GM12878 (cell line): ENCODE measurements at regions not wholly inside any gene's neighbourhood (a gene's known extent, or its start where the extent isn't known, plus 50 kb on each side); places are given as distances from the start of the nearest gene placed in this dataset.

Experiments
- RAD21 ChIP-seq: IDR thresholded peaks from 2 replicates; pipeline ENCODE4 v1.6.1; 2011; ENCODE audit warnings: mild to moderate bottlenecking, low read depth, low read length, moderate library complexity; ENCODE audit not compliant: insufficient read depth
- TAF1 ChIP-seq: IDR thresholded peaks from 2 replicates; pipeline ENCODE4 v1.6.1; 2011; ENCODE audit warnings: mild to moderate bottlenecking, low read depth, low read length, borderline replicate concordance

- TF ChIP-seq RAD21 (no peak), TAF1 (no peak)
These were observed 66.7 kb upstream of the GPR26 start for GRCh38 chr10:123599366-123599849.
